ENCODE measurements at regions not wholly inside any gene's neighbourhood (a gene's known extent, or its start where the extent isn't known, plus 50 kb on each side); places are given as distances from the start of the nearest gene placed in this dataset.

DNA sequence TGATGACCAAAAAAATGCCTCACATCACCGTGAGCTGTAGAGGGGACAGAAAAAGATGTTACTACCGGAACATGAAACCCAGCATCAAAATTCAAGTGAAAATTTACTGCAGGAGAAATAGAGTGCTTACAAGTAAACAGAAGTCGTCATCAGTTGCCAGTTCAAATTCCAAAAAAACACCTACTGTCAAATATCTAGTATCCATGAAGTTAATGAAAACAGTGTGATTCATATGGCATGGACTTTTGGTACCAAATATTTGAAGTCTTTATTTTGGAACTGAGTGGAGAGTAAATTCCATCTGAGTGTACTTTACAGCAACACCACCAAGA is 388.9 kb upstream of the SPOCK3 start:
- DNase-seq (ENCODE audit: low read depth, low spot score): no peak
- no peak overlapping the region for H3K4me3 ChIP-seq (ENCODE audit: low read length)

- DNase-seq (ENCODE audit: low read depth, low spot score): no peak
- H3K4me3 ChIP-seq (ENCODE audit: low read length): no peak overlapping the region
Measured at GRCh38 chr4:167629272-167629671, 395.0 kb upstream of the SPOCK3 start.

GRCh38 chr4:167642250-167642649 is 408.0 kb upstream of the SPOCK3 start:
- no peak overlapping the region for H3K4me3 ChIP-seq (ENCODE audit: low read length)
- DNase-seq (ENCODE audit: low read depth, low spot score): no peak

GRCh38 chr4:167645358-167645757 is 411.1 kb upstream of the SPOCK3 start:
- DNase-seq (ENCODE audit: low read depth, low spot score): no peak
- H3K4me3 ChIP-seq (ENCODE audit: low read length): no peak overlapping the region

DNA sequence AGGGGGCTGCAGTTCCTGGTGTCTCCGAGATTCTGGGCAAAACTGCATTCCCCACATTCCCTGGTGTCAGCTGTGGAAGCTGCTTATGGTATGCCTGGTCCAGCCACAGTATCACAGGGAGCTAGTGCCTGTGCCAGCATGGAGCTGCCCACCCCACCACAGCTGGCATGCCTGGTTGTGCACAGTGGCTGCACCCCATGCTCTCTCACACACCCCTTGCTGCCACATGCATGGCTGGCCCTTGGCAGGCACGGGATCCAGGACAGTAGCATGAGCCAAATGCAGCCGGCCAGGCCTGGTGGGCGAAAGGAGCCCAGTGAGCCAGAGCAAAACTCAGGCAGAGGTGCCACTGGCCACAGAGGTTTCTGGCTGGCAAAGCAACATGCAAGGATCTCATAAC is 418.0 kb upstream of the SPOCK3 start:
- no peak for DNase-seq (ENCODE audit: low read depth, low spot score)
- H3K4me3 ChIP-seq (ENCODE audit: low read length): no peak overlapping the region

DNA sequence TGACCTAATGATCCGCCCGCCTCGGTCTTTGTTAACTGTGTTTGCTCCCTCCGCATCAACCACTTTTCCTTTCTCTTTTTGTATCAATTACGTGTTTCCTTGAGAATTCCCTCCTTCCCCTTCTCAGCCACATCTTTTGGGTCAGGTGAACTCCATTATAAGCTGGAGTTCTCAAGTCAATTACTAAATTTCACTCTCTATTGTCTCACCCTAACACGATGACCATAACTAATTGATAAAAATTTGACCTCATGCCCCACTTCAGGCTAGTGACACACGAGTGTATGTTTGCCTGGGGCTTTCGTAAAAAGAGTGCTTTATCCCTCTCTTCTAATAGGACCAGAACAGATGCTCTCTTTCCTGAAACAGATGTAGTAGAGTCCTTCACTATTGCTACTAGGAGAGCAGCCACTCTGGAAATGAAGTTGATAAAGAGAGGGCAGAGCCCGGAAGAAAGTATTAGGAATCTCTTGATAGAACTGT is 403.6 kb upstream of the ANXA10 start:
- no peak for DNase-seq (ENCODE audit: low read depth, low spot score)

GRCh38 chr4:167702391-167702790 is 389.9 kb upstream of the ANXA10 start:
- no peak for DNase-seq (ENCODE audit: low read depth, low spot score)
- H3K4me3 ChIP-seq (ENCODE audit: low read length): no peak overlapping the region

More for the DNA sequence above, 403.6 kb upstream of the ANXA10 start:
- no peak overlapping the region for H3K4me3 ChIP-seq (ENCODE audit: low read length)

- DNase-seq (ENCODE audit: low read depth, low spot score): no peak
- no peak overlapping the region for H3K4me3 ChIP-seq (ENCODE audit: low read length)
Measured at GRCh38 chr4:167711517-167711916, 380.8 kb upstream of the ANXA10 start.

DNA sequence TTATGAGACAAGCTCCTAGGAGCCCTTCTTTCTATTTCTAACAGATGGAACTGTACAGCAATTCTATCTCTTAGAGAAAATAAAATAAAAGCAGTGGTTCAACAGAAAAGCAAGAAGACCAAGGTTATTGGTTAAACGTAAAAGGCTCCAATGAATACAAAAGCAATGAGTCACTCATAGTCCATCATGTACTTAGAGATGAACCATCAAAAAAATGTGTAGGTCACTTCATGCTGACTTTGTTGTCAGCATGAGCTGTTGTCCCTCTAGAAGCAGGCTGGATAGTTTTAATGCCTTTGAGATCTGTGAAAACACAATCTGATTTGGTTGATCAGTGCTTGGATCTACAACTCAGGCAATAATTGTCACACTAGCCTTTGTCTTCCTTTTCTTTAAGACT is 378.6 kb upstream of the ANXA10 start:
- H3K4me3 ChIP-seq (ENCODE audit: low read length): no peak overlapping the region
- no peak for DNase-seq (ENCODE audit: low read depth, low spot score)

DNA sequence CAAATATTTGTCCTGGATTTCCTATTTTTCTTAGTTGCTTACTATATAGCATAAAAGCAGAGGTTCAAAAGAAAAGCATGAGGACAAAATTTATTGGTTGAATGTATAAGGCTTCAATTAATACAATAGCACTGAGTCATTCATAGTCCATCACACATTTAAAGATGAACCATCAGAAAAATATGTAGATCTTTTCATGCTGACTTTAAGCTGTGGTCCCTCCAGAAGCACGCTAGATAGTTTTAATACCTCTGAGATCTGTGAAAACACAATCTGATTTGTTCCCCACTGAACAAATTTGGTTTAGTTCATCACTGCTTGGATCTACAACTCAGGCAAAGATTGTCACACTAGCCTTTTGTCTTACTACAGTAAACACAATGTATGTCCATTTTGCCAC is 377.2 kb upstream of the ANXA10 start:
- DNase-seq (ENCODE audit: low read depth, low spot score): no peak
- H3K4me3 ChIP-seq (ENCODE audit: low read length): no peak overlapping the region

DNA sequence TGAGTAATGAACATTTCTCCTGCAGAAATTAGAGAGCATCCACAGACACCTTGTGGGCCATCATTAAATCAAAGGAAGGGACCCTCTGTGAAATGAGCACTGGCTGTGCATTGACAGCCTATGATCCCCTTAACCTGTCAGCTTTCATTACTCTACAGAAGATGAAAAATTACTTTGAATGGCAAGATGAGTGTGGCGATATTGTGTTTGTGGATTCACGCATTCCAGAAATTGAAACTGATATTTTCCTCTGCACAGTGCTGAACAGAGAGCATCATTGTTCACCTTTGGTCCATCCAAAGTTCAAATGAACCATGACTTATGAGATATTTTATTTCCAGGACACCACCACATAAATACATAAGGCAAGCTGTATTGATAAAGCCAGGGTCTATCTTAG is 374.8 kb upstream of the ANXA10 start:
- no peak for DNase-seq (ENCODE audit: low read depth, low spot score)
- H3K4me3 ChIP-seq (ENCODE audit: low read length): no peak overlapping the region

- DNase-seq (ENCODE audit: low read depth, low spot score): no peak
- H3K4me3 ChIP-seq (ENCODE audit: low read length): no peak overlapping the region
Measured at GRCh38 chr4:167721617-167722486, 370.5 kb upstream of the ANXA10 start.

- no peak overlapping the region for H3K4me3 ChIP-seq (ENCODE audit: low read length)
- no peak for DNase-seq (ENCODE audit: low read depth, low spot score)
Measured at GRCh38 chr4:167722487-167722808, 369.9 kb upstream of the ANXA10 start.

DNA sequence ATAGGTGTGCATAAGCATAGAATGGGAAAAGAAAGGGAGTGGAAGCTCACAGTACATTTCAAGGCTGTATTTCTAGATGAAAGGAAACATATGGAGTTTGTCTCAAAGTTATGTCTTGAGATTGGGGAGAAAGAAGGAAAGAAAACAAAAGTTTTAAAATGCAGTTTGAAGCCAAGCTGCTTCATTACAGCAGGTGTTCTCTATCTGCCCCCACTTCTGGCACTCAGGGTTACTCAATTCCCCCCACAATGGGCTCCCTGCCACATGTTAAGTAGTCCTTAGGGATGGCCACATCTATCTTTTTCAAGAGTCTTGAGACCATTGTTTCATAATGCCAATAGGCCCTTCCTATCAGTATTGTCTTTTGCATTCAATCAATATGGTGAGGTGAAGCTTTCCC is 367.4 kb upstream of the ANXA10 start:
- no peak overlapping the region for H3K4me3 ChIP-seq (ENCODE audit: low read length)
- DNase-seq (ENCODE audit: low read depth, low spot score): no peak

GRCh38 chr4:167730769-167731168 is 361.6 kb upstream of the ANXA10 start:
- DNase-seq (ENCODE audit: low read depth, low spot score): no peak
- H3K4me3 ChIP-seq (ENCODE audit: low read length): no peak overlapping the region

DNA sequence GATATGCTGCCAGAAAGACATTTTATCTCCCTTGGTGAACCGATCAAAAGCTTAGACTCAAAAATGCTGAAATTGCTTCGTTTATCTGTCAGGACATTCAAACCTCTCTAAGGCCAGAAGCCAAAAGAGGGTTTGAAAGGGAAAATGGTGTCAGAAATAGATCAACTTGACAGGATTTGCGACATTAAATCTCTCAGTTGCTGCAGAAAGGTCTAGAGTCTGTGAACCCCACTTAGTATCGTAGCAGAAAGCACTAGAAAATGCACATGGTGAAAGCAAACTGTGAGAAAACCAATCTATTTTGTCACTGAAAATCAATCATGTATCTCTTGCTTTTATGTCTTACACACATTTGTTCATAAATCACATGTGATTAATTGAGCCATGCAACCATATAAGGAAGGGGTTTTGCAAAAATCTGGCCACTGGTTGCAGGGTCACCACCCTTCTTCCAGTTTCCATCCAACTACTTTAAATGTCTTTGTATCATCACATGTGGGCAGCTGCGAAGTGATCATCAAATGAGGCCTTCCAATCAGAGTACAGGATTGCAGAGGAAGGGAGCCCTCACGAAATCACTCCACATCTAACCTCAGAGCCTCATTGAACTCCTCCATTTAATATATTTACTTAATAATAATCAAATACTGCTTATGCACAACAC is 347.2 kb upstream of the ANXA10 start:
- no peak for DNase-seq (ENCODE audit: low read depth, low spot score)
- no peak overlapping the region for H3K4me3 ChIP-seq (ENCODE audit: low read length)

DNA sequence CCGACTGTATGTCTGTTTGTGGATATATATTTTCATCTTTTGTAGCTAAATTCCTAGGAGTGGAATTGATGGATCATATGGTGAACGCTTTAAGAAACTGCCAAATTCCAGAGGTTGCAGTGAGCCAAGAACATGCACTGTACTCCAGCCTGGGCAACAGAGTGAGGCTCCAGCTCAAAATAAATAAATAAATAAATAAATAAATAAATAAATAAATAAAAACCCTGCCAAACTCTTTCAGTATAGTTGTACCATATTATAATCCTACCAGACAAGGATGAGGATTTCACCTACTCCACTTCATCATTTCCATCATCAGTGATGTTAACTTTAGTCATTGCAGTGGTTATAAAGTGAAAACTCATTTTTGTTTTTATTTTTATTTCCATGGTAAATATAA is 325.1 kb upstream of the ANXA10 start:
- no peak overlapping the region for H3K4me3 ChIP-seq (ENCODE audit: low read length)
- DNase-seq (ENCODE audit: low read depth, low spot score): no peak

GRCh38 chr4:167774646-167775045 is 317.7 kb upstream of the ANXA10 start:
- no peak for DNase-seq (ENCODE audit: low read depth, low spot score)
- no peak overlapping the region for H3K4me3 ChIP-seq (ENCODE audit: low read length)

DNA sequence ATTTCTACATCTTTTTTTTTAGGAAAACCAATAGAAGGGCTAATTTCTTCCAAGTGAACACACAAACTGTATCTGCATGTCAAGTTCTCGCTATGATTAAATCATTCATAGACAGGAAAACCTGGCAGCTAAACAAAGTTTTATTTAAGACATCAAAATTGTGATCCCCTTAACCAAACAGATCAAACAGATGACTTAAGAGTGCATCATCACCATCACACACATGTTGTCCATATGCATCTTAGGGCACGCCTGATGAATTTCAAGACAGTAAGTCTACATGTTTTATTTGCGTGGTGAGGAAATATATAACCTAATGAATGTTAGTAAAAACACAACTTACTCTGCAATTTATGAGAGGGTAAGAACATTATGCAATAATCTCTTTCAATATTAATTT is 317.0 kb upstream of the ANXA10 start:
- DNase-seq (ENCODE audit: low read depth, low spot score): no peak

DNA sequence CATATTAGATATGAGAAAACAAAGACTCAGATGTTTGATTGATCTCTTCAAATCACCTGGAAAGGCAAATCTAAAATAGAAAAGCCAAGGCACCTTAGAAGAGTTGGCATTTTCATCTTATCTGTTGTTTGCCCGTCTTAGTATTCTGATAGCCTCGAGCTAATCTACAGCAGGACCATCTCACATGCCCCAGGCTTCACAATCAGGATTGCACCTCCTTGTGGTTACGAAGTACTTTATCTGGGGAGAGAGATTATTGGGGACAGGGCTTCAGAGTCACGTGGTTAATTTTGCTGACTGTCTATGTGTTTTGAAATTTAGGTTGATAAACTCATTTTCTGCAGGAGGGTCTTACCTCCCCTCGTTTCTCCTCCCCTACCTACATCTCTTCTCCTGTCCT is 313.1 kb upstream of the ANXA10 start:
- no peak for DNase-seq (ENCODE audit: low read depth, low spot score)
- H3K4me3 ChIP-seq (ENCODE audit: low read length): no peak overlapping the region

More for the DNA sequence above, 317.0 kb upstream of the ANXA10 start:
- H3K4me3 ChIP-seq (ENCODE audit: low read length): no peak overlapping the region

DNA sequence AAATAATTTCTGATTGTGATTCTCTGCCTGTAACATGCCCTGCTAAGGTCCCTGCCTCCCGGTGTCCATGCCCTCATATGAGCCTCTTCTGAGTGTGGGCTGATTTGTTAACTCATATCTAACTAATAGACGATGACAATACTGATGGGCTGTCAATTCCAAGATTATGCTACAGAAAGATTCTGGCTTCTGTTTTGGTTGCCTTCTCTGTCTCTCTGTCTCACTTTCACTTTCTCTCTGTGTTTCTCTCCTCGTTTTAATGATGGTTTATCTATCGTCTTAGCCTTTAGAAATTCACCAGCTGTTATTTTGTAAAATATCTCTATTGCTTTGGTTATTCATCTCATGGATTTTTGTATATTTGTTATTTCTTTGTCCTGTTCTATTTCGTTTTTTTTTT is 312.5 kb upstream of the ANXA10 start:
- H3K4me3 ChIP-seq (ENCODE audit: low read length): no peak overlapping the region
- DNase-seq (ENCODE audit: low read depth, low spot score): no peak
